ENCODE measurements at regions not wholly inside any gene's neighbourhood (a gene's known extent, or its start where the extent isn't known, plus 50 kb on each side); places are given as distances from the start of the nearest gene placed in this dataset.
A peak's percentile ranks its signal among the peaks of the same experiment; 100 is the strongest.
"Not testable (repeated sequence)": the region's sequence is repeated elsewhere in the genome, so short reads cannot be mapped to it uniquely, and the experiment has no call there.

GRCh38 chr2:33907866-33908265, 308.8 kb upstream of the FAM98A start:
- in situ Hi-C loops (cut with HindIII; ENCODE audit: low pct_ligation_motif_present, low pct_unique_long_range_greater_than_20kb, low sequenced_read_pairs) = no loop called here
- no peak for DNase-seq

GRCh38 chr2:33906129-33906528, 307.0 kb upstream of the FAM98A start:
- DNase-seq; in situ Hi-C loops (cut with HindIII; ENCODE audit: low pct_ligation_motif_present, low pct_unique_long_range_greater_than_20kb, low sequenced_read_pairs): not testable (repeated sequence)

- DNase-seq = no peak
- in situ Hi-C loops (cut with HindIII; ENCODE audit: low pct_ligation_motif_present, low pct_unique_long_range_greater_than_20kb, low sequenced_read_pairs) = no loop called here
Observed at GRCh38 chr2:33904801-33905200, 305.7 kb upstream of the FAM98A start.

- in situ Hi-C loops (cut with HindIII; ENCODE audit: low pct_ligation_motif_present, low pct_unique_long_range_greater_than_20kb, low sequenced_read_pairs) = no loop called here
- DNase-seq = no peak
Observed at GRCh38 chr2:33903701-33904100, 304.6 kb upstream of the FAM98A start.

- in situ Hi-C loops (cut with HindIII; ENCODE audit: low pct_ligation_motif_present, low pct_unique_long_range_greater_than_20kb, low sequenced_read_pairs) = no loop called here
- DNase-seq = no peak
Observed at GRCh38 chr2:33903215-33903614, 304.1 kb upstream of the FAM98A start.

GRCh38 chr2:33900610-33901009, 301.5 kb upstream of the FAM98A start:
- in situ Hi-C loops (cut with HindIII; ENCODE audit: low pct_ligation_motif_present, low pct_unique_long_range_greater_than_20kb, low sequenced_read_pairs) = no loop called here
- no peak for DNase-seq

- in situ Hi-C loops (cut with HindIII; ENCODE audit: low pct_ligation_motif_present, low pct_unique_long_range_greater_than_20kb, low sequenced_read_pairs) = no loop called here
- DNase-seq = no peak
Observed at GRCh38 chr2:33897741-33898140, 298.6 kb upstream of the FAM98A start.

GRCh38 chr2:33893824-33894223, 294.7 kb upstream of the FAM98A start:
- DNase-seq = no peak
- in situ Hi-C loops (cut with HindIII; ENCODE audit: low pct_ligation_motif_present, low pct_unique_long_range_greater_than_20kb, low sequenced_read_pairs) = no loop called here

GRCh38 chr2:33891616-33892015, 292.5 kb upstream of the FAM98A start:
- in situ Hi-C loops (cut with HindIII; ENCODE audit: low pct_ligation_motif_present, low pct_unique_long_range_greater_than_20kb, low sequenced_read_pairs) = no loop called here
- DNase-seq = no peak

GRCh38 chr2:33890686-33891085, 291.6 kb upstream of the FAM98A start:
- no peak for DNase-seq
- in situ Hi-C loops (cut with HindIII; ENCODE audit: low pct_ligation_motif_present, low pct_unique_long_range_greater_than_20kb, low sequenced_read_pairs) = no loop called here

- DNase-seq = no peak
- in situ Hi-C loops (cut with HindIII; ENCODE audit: low pct_ligation_motif_present, low pct_unique_long_range_greater_than_20kb, low sequenced_read_pairs) = no loop called here
Observed at GRCh38 chr2:33877348-33878016, 278.4 kb upstream of the FAM98A start.

GRCh38 chr2:33873076-33873605, 274.0 kb upstream of the FAM98A start:
- in situ Hi-C loops (cut with HindIII; ENCODE audit: low pct_ligation_motif_present, low pct_unique_long_range_greater_than_20kb, low sequenced_read_pairs) = no loop called here
- DNase-seq = no peak

GRCh38 chr2:33859811-33860461, 260.8 kb upstream of the FAM98A start:
- DNase-seq = no peak
- in situ Hi-C loops (cut with HindIII; ENCODE audit: low pct_ligation_motif_present, low pct_unique_long_range_greater_than_20kb, low sequenced_read_pairs) = no loop called here

GRCh38 chr2:33859176-33859575, 260.1 kb upstream of the FAM98A start:
- DNase-seq = no peak
- in situ Hi-C loops (cut with HindIII; ENCODE audit: low pct_ligation_motif_present, low pct_unique_long_range_greater_than_20kb, low sequenced_read_pairs) = no loop called here

GRCh38 chr2:33848486-33848885, 249.4 kb upstream of the FAM98A start:
- in situ Hi-C loops (cut with HindIII; ENCODE audit: low pct_ligation_motif_present, low pct_unique_long_range_greater_than_20kb, low sequenced_read_pairs) = no loop called here
- no peak for DNase-seq

GRCh38 chr2:33839791-33840190, 240.7 kb upstream of the FAM98A start:
- in situ Hi-C loops (cut with HindIII; ENCODE audit: low pct_ligation_motif_present, low pct_unique_long_range_greater_than_20kb, low sequenced_read_pairs) = no loop called here
- DNase-seq = no peak

GRCh38 chr2:33836628-33837027, 237.5 kb upstream of the FAM98A start:
- no peak for DNase-seq
- in situ Hi-C loops (cut with HindIII; ENCODE audit: low pct_ligation_motif_present, low pct_unique_long_range_greater_than_20kb, low sequenced_read_pairs) = no loop called here

- in situ Hi-C loops (cut with HindIII; ENCODE audit: low pct_ligation_motif_present, low pct_unique_long_range_greater_than_20kb, low sequenced_read_pairs) = no loop called here
- DNase-seq = no peak
Observed at GRCh38 chr2:33835911-33836310, 236.8 kb upstream of the FAM98A start.

- in situ Hi-C loops (cut with HindIII; ENCODE audit: low pct_ligation_motif_present, low pct_unique_long_range_greater_than_20kb, low sequenced_read_pairs) = no loop called here
- DNase-seq = no peak
Observed at GRCh38 chr2:33822964-33823363, 223.9 kb upstream of the FAM98A start.

- in situ Hi-C loops (cut with HindIII; ENCODE audit: low pct_ligation_motif_present, low pct_unique_long_range_greater_than_20kb, low sequenced_read_pairs) = no loop called here
- peak; percentile 29 for DNase-seq
Observed at GRCh38 chr2:33812707-33813106, 213.6 kb upstream of the FAM98A start.
